DND-41 (cell line): ENCODE measurements at regions not wholly inside any gene's neighbourhood (a gene's known extent, or its start where the extent isn't known, plus 50 kb on each side); places are given as distances from the start of the nearest gene placed in this dataset.

Source experiments
- ATAC-seq: fragments of 200-7000 bp; cut with Tn5 transposase; 3 replicates; pipeline ENCODE4 v1.9.1; 2021; ENCODE audit warnings: low read depth; ENCODE audit not compliant: insufficient read depth
- DNase-seq: peaks from one replicate; pipeline ENCODE4 v3.0.0-alpha.2; 2020
- H2AFZ ChIP-seq: 2 replicates; pipeline ENCODE4 v1.6.0; 2012; ENCODE audit warnings: low read depth, low read length
- H3K27ac ChIP-seq: 2 replicates; pipeline ENCODE4 v1.5.1; 2012; ENCODE audit warnings: low read length, inconsistent platforms
- H3K27me3 ChIP-seq: fragments of 200-600 bp; sonication (generic); 2 replicates; pipeline ENCODE4 v1.6.0; 2012; ENCODE audit warnings: low read length, mild to moderate bottlenecking, inconsistent platforms; ENCODE audit not compliant: insufficient read depth, poor library complexity
- H3K36me3 ChIP-seq: 2 replicates; pipeline ENCODE4 v1.5.1; 2012; ENCODE audit warnings: low read length, inconsistent platforms; ENCODE audit not compliant: insufficient read depth
- H3K4me1 ChIP-seq: 2 replicates; pipeline ENCODE4 v1.5.1; 2012; ENCODE audit warnings: mild to moderate bottlenecking, low read length; ENCODE audit not compliant: insufficient read depth
- H3K4me2 ChIP-seq: 2 replicates; pipeline ENCODE4 v1.6.0; 2012; ENCODE audit warnings: mild to moderate bottlenecking, moderate library complexity, low read length, inconsistent platforms; ENCODE audit not compliant: insufficient read depth
- H3K4me3 ChIP-seq, 2 experiments: fragments of 200-600 bp in 1 of 2; shearing (Covaris generic) in 1 of 2; 2 replicates each; pipeline ENCODE4 v1.5.1; 2012 to 2016; ENCODE audit warnings: inconsistent platforms in 2 of 2, low read length in 2 of 2, mild to moderate bottlenecking in 2 of 2, low read depth in 1 of 2, moderate library complexity in 1 of 2
- H3K79me2 ChIP-seq: 2 replicates; pipeline ENCODE4 v1.6.0; 2012; ENCODE audit warnings: low read length, inconsistent platforms; ENCODE audit not compliant: insufficient read depth
- H3K9ac ChIP-seq: 2 replicates; pipeline ENCODE4 v1.6.0; 2012; ENCODE audit warnings: low read depth, mild to moderate bottlenecking, inconsistent platforms, low read length, moderate library complexity
- H3K9me3 ChIP-seq: 2 replicates; pipeline ENCODE4 v1.5.1; 2012; ENCODE audit warnings: low read length, moderate library complexity, mild to moderate bottlenecking, inconsistent platforms; ENCODE audit not compliant: insufficient read depth, severe bottlenecking
- H4K20me1 ChIP-seq: 2 replicates; pipeline ENCODE4 v1.6.0; 2012; ENCODE audit warnings: low read length; ENCODE audit not compliant: insufficient read depth
- EZH2 ChIP-seq: IDR thresholded peaks from 3 replicates; pipeline ENCODE4 v1.6.1; 2012; ENCODE audit warnings: borderline replicate concordance, low read depth, mild to moderate bottlenecking, moderate library complexity, low read length, inconsistent platforms; ENCODE audit not compliant: severe bottlenecking
- TF ChIP-seq, protein P1 (sequence below): IDR thresholded peaks from 2 replicates; pipeline ENCODE4 v1.5.1; 2012; ENCODE audit warnings: borderline replicate concordance, low read length, moderate library complexity, mild to moderate bottlenecking; ENCODE audit not compliant: poor library complexity, severe bottlenecking; ENCODE audit errors: extremely low read depth

DNA sequence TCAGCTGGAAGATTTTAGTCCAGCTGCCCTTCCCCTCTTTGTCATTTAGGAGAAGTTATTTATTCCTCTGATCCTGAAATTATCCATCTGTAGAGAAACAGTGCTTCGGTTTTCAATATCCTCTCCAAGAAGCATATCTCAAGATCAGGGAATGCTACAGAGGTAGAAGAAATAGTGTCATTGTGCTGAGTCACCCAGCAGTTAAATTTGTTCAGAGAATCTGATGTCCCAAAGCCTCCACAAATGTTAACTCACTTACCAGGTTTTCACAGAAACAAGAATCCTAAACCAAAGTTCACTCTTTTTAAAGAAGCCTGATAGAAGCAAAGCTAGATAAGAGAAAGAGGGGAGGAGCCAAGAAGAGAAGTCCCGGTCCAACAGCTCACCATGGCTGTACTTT, 480.7 kb upstream of the GYPC start:
- H3K9me3 ChIP-seq, result no peaks in the 10 kb centered on the region
- DNase-seq (no peak), ATAC-seq (no peak)
- no peak overlapping the region for H3K4me3 ChIP-seq
- no peaks in the 10 kb centered on the region for H3K4me1 ChIP-seq
- no peak overlapping the region for H3K9ac ChIP-seq
- H3K27me3 ChIP-seq, result no peaks in the 10 kb centered on the region
- no peak for TF ChIP-seq EZH2
- TF ChIP-seq, protein P1, sequence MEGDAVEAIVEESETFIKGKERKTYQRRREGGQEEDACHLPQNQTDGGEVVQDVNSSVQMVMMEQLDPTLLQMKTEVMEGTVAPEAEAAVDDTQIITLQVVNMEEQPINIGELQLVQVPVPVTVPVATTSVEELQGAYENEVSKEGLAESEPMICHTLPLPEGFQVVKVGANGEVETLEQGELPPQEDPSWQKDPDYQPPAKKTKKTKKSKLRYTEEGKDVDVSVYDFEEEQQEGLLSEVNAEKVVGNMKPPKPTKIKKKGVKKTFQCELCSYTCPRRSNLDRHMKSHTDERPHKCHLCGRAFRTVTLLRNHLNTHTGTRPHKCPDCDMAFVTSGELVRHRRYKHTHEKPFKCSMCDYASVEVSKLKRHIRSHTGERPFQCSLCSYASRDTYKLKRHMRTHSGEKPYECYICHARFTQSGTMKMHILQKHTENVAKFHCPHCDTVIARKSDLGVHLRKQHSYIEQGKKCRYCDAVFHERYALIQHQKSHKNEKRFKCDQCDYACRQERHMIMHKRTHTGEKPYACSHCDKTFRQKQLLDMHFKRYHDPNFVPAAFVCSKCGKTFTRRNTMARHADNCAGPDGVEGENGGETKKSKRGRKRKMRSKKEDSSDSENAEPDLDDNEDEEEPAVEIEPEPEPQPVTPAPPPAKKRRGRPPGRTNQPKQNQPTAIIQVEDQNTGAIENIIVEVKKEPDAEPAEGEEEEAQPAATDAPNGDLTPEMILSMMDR, result no peak
- H3K36me3 ChIP-seq, result no peaks in the 10 kb centered on the region
- no peaks in the 10 kb centered on the region for H3K79me2 ChIP-seq
- no peak overlapping the region for H2AFZ ChIP-seq
- no peaks in the 10 kb centered on the region for H4K20me1 ChIP-seq
- no peak overlapping the region for H3K4me2 ChIP-seq
- no peak overlapping the region for H3K27ac ChIP-seq

DNA sequence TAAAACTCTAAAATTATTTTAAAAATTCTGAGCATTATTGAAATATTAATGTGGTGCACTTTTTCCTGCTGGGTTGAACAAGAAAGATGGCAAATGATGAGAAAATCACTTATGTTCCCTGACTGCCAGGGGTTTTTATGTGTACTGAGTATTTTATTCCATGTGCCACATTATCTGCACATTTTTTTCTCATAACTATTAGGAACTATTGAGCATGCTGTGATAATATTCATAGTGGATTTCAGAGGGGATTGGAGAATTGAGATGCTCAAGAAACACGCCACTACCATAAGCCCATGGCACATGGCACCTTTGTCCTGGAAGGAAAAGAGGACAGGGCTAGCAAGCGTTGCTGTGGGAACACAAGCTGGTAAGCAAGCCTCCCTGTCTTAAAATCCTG, 478.5 kb upstream of the GYPC start:
- TF ChIP-seq, protein P1, result no peak
- TF ChIP-seq EZH2, result no peak
- no peak overlapping the region for H3K9ac ChIP-seq
- no peak for ATAC-seq

DNA sequence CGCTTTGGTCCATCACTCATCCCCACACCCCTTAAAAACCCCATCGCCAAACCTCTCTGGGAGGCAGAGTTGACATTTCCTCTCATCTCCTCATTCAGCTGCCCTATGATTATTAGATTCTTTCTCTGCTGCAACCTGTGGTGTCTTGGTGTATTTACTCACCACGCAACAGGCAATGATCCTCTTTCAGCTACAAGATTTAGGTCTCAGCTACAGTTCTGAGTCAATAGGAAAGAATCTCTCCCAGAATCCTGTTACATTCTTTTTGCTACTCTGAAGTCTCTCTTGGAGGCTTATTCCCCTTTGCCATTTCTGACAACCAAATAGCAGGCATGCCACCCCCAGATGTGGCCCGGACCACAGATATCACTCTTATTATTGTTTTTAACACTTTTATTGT, 468.3 kb upstream of the GYPC start:
- no peak for TF ChIP-seq EZH2
- TF ChIP-seq, protein P1, result no peak
- DNase-seq, result no peak
- H4K20me1 ChIP-seq, result no peaks in the 10 kb centered on the region

More for the DNA sequence above, 478.5 kb upstream of the GYPC start:
- Histone ChIP-seq H3K4me3 (no peak overlapping the region), H2AFZ (no peak overlapping the region), H3K27me3 (no peaks in the 10 kb centered on the region), H4K20me1 (no peaks in the 10 kb centered on the region), H3K27ac (no peak overlapping the region), H3K4me2 (no peak overlapping the region), H3K79me2 (no peaks in the 10 kb centered on the region), H3K9me3 (no peaks in the 10 kb centered on the region), H3K4me1 (no peaks in the 10 kb centered on the region), H3K36me3 (no peaks in the 10 kb centered on the region)
- no peak for DNase-seq

DNA sequence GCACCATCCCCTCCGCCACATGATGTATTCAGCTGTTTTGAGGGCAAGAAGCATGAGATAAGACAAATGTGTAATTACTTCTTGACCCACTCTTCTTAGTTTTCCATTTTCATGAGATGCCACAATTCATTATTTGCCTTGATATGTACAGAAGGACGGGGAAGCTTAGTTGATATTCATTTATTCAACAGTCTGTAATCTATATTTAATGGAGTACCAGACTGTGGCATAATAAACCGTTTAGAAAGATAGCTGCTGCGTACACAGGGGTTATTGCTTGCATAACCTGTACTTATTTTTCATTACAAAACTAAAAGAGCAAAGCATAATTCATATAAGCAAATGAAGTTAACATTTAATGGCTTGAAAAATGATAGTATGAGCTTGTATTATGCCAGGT, 466.4 kb upstream of the GYPC start:
- no peaks in the 10 kb centered on the region for H3K27me3 ChIP-seq
- no peak overlapping the region for H3K4me2 ChIP-seq
- no peak for DNase-seq
- no peak overlapping the region for H3K4me3 ChIP-seq
- H3K9ac ChIP-seq, result no peak overlapping the region
- TF ChIP-seq EZH2, result no peak
- TF ChIP-seq, protein P1, result no peak
- no peaks in the 10 kb centered on the region for H4K20me1 ChIP-seq
- no peaks in the 10 kb centered on the region for H3K79me2 ChIP-seq
- no peak overlapping the region for H3K27ac ChIP-seq
- no peaks in the 10 kb centered on the region for H3K9me3 ChIP-seq
- H2AFZ ChIP-seq, result no peak overlapping the region
- ATAC-seq, result no peak
- H3K4me1 ChIP-seq, result no peaks in the 10 kb centered on the region
- H3K36me3 ChIP-seq, result no peaks in the 10 kb centered on the region

More for the DNA sequence above, 468.3 kb upstream of the GYPC start:
- H3K27me3 ChIP-seq, result no peaks in the 10 kb centered on the region
- no peaks in the 10 kb centered on the region for H3K4me1 ChIP-seq
- no peaks in the 10 kb centered on the region for H3K9me3 ChIP-seq
- no peak overlapping the region for H3K4me3 ChIP-seq
- no peak overlapping the region for H2AFZ ChIP-seq
- no peak overlapping the region for H3K9ac ChIP-seq
- no peaks in the 10 kb centered on the region for H3K79me2 ChIP-seq
- no peak overlapping the region for H3K4me2 ChIP-seq
- H3K27ac ChIP-seq, result no peak overlapping the region
- no peaks in the 10 kb centered on the region for H3K36me3 ChIP-seq
- ATAC-seq, result no peak
